Stimulated activated CD4-positive, alpha-beta T cell treated with anti-CD3 and anti-CD28 coated beads, TNF-alpha, amount 100 ng/mL, for 48 hours (primary cell): ENCODE measurements at regions not wholly inside any gene's neighbourhood (a gene's known extent, or its start where the extent isn't known, plus 50 kb on each side); places are given as distances from the start of the nearest gene placed in this dataset.

ENCODE experiments used
- DNase-seq, 3 donors: peaks; one replicate each; pipeline ENCODE4 v3.0.0-alpha.2; 2020; ENCODE audit warnings: low read depth in 3 of 3

- DNase-seq: no peak
Observed at GRCh38 chr11:15378941-15379340, 264.2 kb downstream of the INSC start.

GRCh38 chr11:15379483-15379882 is 264.8 kb downstream of the INSC start:
- DNase-seq: no peak

- DNase-seq: no peak
Observed at GRCh38 chr11:15390857-15391256, 276.1 kb downstream of the INSC start.

- no peak for DNase-seq
Observed at GRCh38 chr11:15396778-15397177, 282.1 kb downstream of the INSC start.

GRCh38 chr11:15406851-15407351 is 292.2 kb downstream of the INSC start:
- no peak for DNase-seq

GRCh38 chr11:15412054-15412453 is 297.3 kb downstream of the INSC start:
- no peak for DNase-seq

- DNase-seq: no peak
Observed at GRCh38 chr11:15418921-15419320, 304.2 kb downstream of the INSC start.

GRCh38 chr11:15419696-15420095 is 305.0 kb downstream of the INSC start:
- no peak for DNase-seq

GRCh38 chr11:15430381-15430780 is 315.7 kb downstream of the INSC start:
- DNase-seq: no peak

- DNase-seq: no peak
Observed at GRCh38 chr11:15434529-15434928, 319.8 kb downstream of the INSC start.

- no peak for DNase-seq
Observed at GRCh38 chr11:15446315-15446714, 331.6 kb downstream of the INSC start.

- no peak for DNase-seq
Observed at GRCh38 chr11:15446929-15447328, 332.2 kb downstream of the INSC start.

GRCh38 chr11:15451713-15452112 is 337.0 kb downstream of the INSC start:
- DNase-seq: no peak

- no peak for DNase-seq
Observed at GRCh38 chr11:15453211-15453765, 338.6 kb downstream of the INSC start.

GRCh38 chr11:15468466-15468865 is 353.7 kb downstream of the INSC start:
- DNase-seq: no peak

GRCh38 chr11:15471048-15471894 is 356.5 kb downstream of the INSC start:
- DNase-seq: no peak

GRCh38 chr11:15471895-15472799 is 357.4 kb downstream of the INSC start:
- no peak for DNase-seq

GRCh38 chr11:15473954-15474837 is 359.5 kb downstream of the INSC start:
- DNase-seq: no peak

- DNase-seq: no peak
Observed at GRCh38 chr11:15476371-15476917, 361.7 kb downstream of the INSC start.

- no peak for DNase-seq
Observed at GRCh38 chr11:15481871-15482270, 367.1 kb downstream of the INSC start.

GRCh38 chr11:15483205-15483604 is 368.5 kb downstream of the INSC start:
- DNase-seq: no peak
